Erythroblast (primary cell): ENCODE measurements at regions not wholly inside any gene's neighbourhood (a gene's known extent, or its start where the extent isn't known, plus 50 kb on each side); places are given as distances from the start of the nearest gene placed in this dataset.

Experiments
- DNase-seq, 2 experiments: peaks; one replicate each; lab custom pipeline; 2025; lab: John Stamatoyannopoulos, UW
- GATA1 ChIP-seq: IDR thresholded peaks from 2 replicates; pipeline ENCODE4 v1.6.1; 2011; ENCODE audit warnings: low read depth, mild to moderate bottlenecking, control low read depth, low read length, moderate library complexity
- POLR2A ChIP-seq: IDR thresholded peaks from 2 replicates; pipeline ENCODE4 v1.6.1; 2011; ENCODE audit warnings: mild to moderate bottlenecking, low read length

DNA sequence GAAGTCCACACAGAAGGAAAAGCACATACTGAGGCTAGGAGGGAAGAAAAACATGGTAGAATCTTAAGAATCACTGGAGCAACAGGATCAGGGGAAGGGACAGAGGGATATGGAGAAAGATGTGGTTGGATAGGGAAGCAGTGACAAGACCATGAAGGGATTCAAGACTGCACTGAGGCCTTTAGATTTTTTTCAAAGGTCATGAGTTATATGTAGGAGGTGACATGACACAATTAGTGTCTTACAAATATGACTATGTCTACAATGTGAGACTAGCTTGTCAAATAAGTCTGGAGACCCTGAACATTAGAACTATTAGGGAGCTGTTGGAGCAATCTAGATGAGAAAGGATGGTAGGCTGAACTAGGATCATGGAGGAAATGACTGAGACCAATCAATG is 1130.3 kb upstream of the ZEB2 start:
- TF ChIP-seq GATA1 (no peak), POLR2A (no peak)
- DNase-seq: no peak

GRCh38 chr2:145649061-145649460 is 1129.1 kb upstream of the ZEB2 start:
- DNase-seq: no peak
- TF ChIP-seq GATA1 (no peak), POLR2A (no peak)

GRCh38 chr2:145644820-145645302 is 1124.9 kb upstream of the ZEB2 start:
- no peak for TF ChIP-seq POLR2A
- TF ChIP-seq GATA1: no peak
- no peak for DNase-seq

DNA sequence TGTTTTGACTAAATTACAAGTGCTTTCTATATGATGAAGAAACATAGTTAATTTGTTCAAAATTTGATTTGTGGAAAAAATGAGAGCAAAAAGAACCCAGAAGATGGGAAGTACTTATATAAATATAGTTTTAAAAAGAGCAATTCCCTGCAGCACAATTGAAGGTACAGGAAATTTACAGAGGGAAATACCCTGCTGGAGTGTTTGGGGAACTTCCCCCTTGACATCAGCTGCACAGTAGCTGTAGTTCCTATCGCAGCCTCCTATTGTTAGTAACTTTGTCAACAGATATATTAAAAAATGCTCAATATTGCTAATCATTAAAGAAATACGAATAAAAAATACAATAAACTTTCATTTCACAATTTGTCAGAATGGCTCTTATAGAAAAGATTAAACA is 1118.8 kb upstream of the ZEB2 start:
- TF ChIP-seq GATA1 (no peak), POLR2A (no peak)
- no peak for DNase-seq

- TF ChIP-seq POLR2A: no peak
- no peak for TF ChIP-seq GATA1
- no peak for DNase-seq
Observed at GRCh38 chr2:145635706-145636427, 1115.9 kb upstream of the ZEB2 start.

GRCh38 chr2:145631561-145631960 is 1111.6 kb upstream of the ZEB2 start:
- DNase-seq: no peak
- TF ChIP-seq GATA1 (no peak), POLR2A (no peak)

- TF ChIP-seq POLR2A (no peak), GATA1 (no peak)
- DNase-seq: no peak
Observed at GRCh38 chr2:145626301-145626700, 1106.4 kb upstream of the ZEB2 start.

- TF ChIP-seq GATA1: no peak
- TF ChIP-seq POLR2A: no peak
- no peak for DNase-seq
Observed at GRCh38 chr2:145625111-145625510, 1105.2 kb upstream of the ZEB2 start.

GRCh38 chr2:145623136-145623535 is 1103.2 kb upstream of the ZEB2 start:
- no peak for DNase-seq
- TF ChIP-seq GATA1 (no peak), POLR2A (no peak)

- no peak for TF ChIP-seq GATA1
- no peak for TF ChIP-seq POLR2A
- no peak for DNase-seq
Observed at GRCh38 chr2:145622285-145622684, 1102.4 kb upstream of the ZEB2 start.

- DNase-seq: no peak
- TF ChIP-seq POLR2A: no peak
- no peak for TF ChIP-seq GATA1
Observed at GRCh38 chr2:145617906-145618305, 1098.0 kb upstream of the ZEB2 start.

GRCh38 chr2:145617420-145617819 is 1097.5 kb upstream of the ZEB2 start:
- DNase-seq: no peak
- TF ChIP-seq POLR2A (no peak), GATA1 (no peak)

- TF ChIP-seq GATA1 (no peak), POLR2A (no peak)
- no peak for DNase-seq
Observed at GRCh38 chr2:145615626-145616025, 1095.7 kb upstream of the ZEB2 start.

DNA sequence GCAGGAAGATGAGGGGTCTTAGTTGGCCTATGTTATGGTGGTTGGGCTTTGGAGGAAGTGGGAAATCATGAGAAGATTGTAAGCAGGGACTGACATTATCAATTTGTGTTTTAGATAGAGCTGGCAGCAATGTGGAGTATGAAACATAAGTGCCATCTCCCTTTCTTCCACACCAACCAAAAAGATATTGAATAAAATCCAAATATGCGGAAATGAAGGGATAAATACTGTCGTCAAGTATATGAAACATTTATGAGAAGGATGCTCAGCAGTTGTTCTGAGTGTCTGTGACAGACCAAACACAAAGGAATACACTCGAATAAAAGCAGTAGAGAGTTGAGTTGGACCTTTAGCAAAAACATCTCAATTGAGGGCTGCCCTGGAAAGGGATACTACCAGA is 1090.0 kb upstream of the ZEB2 start:
- no peak for DNase-seq
- no peak for TF ChIP-seq GATA1
- no peak for TF ChIP-seq POLR2A

- DNase-seq: peak in 1 of 2 experiments; percentile 3
- no peak for TF ChIP-seq GATA1
Observed at GRCh38 chr2:145601361-145601925, 1081.5 kb upstream of the ZEB2 start.
